Loucy (cell line): ENCODE measurements at regions not wholly inside any gene's neighbourhood (a gene's known extent, or its start where the extent isn't known, plus 50 kb on each side); places are given as distances from the start of the nearest gene placed in this dataset.

Experiments
- EZH2phosphoT487 ChIP-seq: fragments of 200-600 bp; IDR thresholded peaks from 2 replicates; pipeline ENCODE4 v1.6.1; 2018; ENCODE audit warnings: antibody characterized with exemption, mild to moderate bottlenecking, moderate library complexity, borderline replicate concordance
- TF ChIP-seq, protein P1 (sequence below): fragments of 200-600 bp; sonication (generic); conservative IDR thresholded peaks from 2 replicates; pipeline ENCODE4 v1.5.1; 2014; ENCODE audit warnings: mild to moderate bottlenecking, antibody characterized with exemption, low read length

- TF ChIP-seq, protein P1, sequence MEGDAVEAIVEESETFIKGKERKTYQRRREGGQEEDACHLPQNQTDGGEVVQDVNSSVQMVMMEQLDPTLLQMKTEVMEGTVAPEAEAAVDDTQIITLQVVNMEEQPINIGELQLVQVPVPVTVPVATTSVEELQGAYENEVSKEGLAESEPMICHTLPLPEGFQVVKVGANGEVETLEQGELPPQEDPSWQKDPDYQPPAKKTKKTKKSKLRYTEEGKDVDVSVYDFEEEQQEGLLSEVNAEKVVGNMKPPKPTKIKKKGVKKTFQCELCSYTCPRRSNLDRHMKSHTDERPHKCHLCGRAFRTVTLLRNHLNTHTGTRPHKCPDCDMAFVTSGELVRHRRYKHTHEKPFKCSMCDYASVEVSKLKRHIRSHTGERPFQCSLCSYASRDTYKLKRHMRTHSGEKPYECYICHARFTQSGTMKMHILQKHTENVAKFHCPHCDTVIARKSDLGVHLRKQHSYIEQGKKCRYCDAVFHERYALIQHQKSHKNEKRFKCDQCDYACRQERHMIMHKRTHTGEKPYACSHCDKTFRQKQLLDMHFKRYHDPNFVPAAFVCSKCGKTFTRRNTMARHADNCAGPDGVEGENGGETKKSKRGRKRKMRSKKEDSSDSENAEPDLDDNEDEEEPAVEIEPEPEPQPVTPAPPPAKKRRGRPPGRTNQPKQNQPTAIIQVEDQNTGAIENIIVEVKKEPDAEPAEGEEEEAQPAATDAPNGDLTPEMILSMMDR, result no peak
- TF ChIP-seq EZH2phosphoT487, result no peak
Measured at GRCh38 chr4:181307824-181308223, 935.4 kb upstream of the TENM3 start.
